NCI-H446 (cell line): ENCODE measurements at regions not wholly inside any gene's neighbourhood (a gene's known extent, or its start where the extent isn't known, plus 50 kb on each side); places are given as distances from the start of the nearest gene placed in this dataset.
A peak's percentile ranks its signal among the peaks of the same experiment; 100 is the strongest.

ENCODE experiments used
- DNase-seq, 2 experiments: peaks; one replicate each; lab custom pipeline; 2025; lab: John Stamatoyannopoulos, UW

DNA sequence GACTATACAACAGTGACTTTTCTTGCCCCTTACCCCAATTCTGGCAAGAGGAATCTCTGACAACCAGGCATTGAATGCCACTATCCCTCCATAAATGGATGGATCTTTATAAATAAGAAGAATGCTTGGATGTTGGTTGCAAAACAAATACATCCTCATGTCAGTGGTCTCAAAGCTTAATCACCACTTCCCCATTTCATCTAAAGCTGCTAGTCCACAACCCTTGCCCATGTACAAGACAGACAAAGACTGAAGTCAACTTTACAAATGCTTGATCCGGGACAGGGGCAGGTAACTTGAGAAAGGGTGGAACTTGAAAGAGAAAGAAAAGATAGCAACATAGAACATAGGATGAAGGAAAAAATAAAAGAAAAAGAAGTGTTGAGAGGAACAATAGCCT is 540.5 kb upstream of the NOX3 start:
- no peak for DNase-seq

DNA sequence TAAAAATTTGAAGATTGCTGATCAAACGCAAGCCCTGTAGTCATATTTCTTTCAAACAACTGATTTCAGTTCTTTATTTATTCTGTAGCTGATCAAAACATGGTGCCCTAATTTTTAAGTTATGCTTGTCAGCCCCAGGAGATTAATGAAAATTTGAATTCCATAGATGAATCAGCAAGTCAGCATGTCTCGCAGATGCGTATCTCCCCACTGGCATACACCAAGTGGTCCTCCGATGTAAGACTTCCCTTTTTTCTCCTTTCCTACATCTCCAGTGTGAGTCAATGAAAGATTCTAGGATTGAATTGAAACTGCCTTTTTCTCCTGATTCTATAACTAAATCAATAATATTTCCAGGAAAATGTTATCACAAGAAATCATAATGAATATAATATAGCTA is 539.6 kb upstream of the NOX3 start:
- no peak for DNase-seq

DNA sequence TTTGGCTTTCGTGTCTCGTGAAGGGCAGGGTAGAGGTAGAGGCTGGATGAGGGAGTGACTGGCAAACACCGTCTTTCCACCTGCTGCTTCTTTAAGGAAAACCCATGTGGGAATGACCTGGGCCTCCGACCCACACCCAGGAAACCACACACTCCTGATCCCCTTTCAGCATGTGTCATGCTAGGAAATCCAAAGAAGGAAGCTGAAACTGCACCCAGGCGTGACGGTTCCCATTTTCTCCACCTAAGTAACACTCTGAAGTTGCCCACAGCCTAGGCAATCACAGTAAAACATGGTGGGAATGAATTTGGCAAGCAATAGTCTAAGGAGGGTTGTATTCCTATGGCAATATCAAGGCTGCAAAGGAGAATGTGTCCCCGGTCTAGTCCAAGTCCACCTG is 538.4 kb upstream of the NOX3 start:
- DNase-seq = no peak

DNA sequence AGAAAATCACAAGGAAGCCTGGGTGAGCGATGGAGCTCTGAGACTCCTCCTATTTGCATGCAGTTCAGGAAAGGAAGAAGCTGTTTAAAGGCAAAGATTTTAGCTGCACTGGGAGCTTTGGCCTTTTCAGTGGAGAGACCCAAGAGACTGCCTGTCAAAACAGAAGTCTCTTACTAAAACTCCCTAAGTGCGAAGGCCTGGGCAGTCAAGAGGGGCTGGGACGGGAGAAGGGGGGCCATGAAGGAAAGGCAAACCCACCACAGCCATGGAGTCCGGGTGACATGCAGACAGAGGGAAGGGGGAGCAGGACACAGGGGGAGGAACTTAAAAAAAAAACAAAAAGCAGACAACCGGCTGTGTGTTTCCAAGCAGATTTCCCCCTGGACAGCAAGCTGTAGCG is 537.6 kb upstream of the NOX3 start:
- no peak for DNase-seq

DNA sequence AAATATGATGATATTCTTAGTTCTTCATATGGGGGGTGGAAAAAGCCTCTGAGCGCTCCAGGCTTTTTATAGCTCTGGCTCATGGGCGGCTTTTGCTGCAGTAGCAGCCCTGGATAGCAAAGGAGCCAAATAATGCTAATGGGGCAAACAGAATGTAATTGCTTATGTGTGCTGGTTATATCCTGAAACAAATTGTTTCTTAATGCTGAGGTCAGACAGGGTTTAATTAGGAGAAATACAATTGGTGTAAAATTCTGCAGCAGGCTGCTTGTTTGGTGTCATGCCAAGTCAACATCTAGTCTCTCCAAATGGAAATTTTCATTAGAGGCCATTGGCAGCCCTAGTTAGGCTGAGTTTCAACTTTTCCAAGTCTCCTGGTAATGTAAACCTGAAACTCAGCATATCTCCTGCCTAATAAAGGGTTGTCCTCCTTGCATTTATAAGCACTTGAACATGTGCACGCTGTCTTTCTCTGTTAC is 530.1 kb upstream of the NOX3 start:
- DNase-seq = peak; percentile 3 to 27

DNA sequence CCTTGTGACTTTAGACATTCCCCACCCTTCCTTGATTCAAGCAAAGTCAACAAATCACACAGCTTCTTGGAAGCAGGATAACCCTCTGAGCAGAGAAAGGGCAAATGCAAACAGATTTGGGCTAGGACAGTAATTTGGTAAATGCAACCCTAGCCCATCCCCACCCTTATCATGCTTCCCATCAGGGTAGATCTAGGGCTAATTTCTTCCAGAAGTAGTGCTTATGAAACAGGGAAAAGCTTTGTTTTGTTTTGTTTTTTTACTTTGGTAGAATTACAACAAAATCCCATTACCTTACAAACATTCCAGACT is 525.1 kb upstream of the NOX3 start:
- DNase-seq = no peak

DNA sequence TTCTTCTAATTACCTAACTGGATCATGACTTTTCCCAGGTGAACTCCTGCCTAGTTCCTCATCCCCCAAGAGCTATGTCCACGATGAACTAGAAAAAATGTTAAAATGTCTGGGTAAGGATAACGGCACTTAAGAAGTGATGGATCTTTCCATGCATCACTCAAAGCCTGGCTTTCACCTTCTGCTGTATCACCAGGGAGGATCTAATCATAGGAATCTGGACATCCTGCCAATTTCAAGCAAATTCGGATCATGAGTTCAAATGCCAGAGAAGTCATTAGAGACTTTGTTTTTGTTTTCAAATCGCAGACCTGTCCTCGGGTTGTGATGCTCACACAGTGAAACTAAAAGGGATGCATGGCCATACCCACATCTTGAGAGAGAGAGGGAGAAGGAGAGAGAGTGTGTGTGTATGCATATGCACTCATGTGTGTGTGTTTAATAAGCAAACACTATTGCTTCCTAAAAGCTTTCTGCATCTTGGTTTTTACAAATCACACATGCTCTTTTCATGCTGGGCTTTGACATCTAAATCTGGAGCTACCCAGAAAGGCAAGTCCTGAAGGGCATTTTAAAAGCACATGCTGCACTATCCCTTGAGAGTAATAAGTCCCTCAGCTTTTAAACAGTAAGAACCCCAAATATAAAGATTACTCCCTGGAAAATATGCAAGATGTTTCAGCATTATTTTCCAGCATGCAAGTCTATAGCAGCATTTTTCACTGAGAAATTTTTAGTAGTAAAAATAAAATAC is 524.6 kb upstream of the NOX3 start:
- no peak for DNase-seq

DNA sequence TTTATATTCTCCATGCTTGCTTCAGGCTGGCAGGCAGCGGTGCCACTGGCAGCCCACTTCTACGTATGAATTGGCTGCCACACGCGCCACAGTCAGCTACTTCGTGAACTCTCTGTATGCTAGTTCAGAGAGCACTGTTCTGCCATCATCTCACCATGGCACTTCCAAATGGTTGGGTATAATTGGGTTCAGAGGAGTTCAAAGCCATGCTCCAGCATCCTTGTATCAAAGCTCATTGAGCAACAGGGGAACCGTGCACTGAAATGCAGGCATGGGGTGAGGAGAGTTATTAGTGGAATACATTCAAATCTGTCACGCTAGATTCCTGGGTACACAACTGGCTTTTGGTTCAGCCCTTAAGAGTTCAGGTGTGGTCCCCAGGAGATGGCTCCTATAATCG is 519.9 kb upstream of the NOX3 start:
- no peak for DNase-seq

DNA sequence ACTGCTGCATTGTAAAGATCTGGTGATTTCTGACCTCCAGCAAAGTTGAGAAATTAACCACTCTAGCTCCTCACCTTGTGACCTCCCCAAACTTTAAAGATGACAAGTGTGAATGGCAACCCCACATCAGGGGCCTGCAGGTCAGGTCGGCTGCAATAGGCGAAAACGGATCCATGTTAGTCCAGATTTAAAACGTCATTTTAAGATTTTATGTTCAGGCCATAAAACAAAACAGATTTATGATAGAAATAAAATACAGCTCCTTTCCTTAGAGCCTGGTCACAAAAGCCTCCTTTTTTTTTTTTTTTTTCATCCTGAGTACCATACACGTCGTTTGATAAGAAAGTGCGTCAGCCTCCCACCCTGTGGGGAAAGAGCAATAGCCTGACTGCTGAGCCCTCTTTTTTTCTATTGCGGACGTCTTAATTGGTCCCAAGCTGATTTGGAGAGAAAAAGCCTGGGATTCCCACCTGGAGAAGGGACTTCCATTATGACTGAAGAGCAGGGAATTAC is 519.2 kb upstream of the NOX3 start:
- no peak for DNase-seq

DNA sequence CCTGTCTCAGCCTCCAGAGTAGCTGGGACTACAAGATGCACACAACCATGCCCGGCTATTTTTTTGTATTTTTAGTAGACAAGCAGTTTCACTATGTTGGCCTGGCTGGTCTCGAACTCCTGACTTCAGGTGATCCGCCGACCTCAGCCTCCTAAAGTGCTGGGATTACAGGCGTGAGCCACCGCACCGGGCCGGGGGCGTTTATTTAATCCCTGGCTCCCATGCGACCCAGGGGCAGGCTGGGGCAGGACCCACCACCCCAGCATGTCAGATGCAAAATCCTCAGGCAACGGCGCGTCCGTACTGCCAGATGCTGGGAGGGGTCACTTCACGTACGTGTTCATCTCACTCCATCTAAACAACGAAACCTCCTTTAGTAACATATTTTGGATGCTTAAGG is 518.7 kb upstream of the NOX3 start:
- no peak for DNase-seq

DNA sequence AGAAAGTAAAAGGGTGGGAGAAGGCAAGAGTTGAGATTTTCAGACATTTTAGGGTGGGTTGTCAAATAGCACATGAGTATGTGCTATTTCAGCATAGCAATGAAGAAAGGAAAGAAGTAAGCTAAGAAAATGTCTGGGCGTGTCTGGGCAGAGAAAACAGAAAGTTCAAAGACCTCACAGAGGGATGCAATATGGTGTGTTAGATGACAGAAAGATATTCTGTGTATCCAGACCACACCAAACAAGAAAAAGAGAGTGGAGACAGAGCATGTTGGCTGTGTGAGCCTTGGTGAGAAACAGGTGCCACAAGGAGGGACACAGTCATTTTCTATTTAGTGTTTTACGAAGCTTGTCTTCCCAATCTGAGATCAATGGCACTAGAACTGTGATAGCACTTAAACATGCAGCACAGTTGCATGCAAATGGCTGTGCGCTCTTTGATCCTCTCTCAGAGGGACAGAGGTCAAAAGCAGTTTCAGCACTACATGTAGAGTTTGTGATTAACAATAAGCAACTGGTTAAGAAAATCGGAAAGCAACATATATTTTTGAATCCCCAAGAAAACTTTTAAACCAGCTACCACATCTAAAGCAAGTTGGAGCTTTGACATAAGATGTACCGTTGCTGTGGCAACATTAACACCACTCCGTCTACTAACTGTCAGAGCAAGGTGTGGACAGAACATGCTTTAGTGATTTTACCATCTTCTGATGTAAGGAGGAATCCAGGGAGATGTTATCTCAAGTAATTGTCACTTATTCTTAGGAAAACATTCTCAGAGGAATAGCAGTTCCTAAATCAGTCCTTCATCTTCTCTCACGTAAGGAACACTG is 515.5 kb upstream of the NOX3 start:
- no peak for DNase-seq

DNA sequence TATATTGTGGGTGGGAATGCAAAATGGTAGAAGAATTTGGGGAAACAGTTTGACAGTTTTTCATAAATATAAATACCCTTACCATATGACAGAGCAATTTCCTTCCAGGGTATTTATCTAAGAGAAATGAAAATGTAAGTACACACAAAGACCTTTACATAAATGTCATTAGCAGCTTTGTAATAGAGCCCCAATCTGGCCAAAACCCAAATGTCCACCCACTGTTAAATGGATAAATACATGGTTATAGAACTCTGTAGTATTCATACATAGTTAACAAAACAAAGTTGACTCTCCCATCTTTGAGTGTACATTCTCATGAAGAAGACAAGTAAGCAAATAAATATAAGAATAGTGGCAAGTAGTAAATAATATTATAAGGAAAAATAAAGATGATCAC is 514.8 kb upstream of the NOX3 start:
- no peak for DNase-seq

DNA sequence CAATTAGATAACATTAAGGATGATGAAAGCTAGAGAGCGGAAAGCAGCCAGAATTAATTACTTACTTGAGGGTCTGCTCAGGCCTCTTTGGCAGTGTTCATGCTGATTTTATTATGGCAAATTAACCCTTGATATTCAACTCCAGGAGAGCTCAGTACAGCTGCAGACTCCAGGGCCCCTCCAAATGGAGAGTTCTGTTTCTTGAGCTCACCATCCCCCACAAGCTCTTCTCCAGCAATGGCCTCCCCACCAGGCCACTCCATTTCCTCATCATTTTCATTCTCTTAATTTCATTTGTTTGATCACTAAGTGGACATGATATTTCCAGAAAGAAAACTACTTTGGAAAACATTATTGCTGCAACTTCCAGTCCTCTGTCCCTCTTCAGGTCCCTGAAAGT is 513.3 kb upstream of the NOX3 start:
- DNase-seq = no peak

DNA sequence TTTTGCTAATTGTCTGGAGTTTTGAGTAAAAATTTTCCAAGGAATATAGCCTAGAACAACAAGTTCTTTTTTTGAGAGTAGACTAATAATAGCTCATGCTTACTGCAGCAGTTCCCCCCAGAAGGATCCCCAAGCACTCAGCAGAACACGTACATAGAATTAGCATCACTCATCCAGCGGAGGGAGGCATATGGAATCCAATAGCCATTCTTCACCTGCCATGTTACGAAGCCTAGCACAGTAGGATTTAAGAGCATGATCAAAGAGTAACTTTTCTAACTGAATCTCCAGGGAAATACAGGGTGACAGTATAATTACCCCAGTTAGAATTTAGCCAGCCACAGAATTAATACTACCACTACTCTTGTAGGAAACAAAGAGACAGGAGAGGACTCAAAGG is 511.7 kb upstream of the NOX3 start:
- no peak for DNase-seq

DNA sequence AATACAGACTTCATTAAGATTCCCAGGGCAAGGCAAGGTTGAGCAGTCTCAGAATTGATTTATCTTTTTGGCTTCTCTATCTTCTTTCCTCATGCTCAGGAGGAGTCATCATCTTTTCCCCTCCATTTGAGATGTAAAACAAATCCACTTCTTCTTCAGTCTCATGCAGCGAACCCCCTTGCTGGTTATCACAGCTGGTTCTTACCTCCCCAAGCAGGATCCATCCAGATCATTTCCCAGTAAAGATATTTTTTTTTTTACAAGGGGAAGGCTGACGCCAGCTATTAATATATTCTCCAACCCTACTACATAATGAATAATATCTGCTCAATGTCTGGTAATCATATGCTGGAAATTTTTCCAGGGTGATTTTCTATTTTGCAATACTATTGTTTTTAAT is 508.9 kb upstream of the NOX3 start:
- no peak for DNase-seq

DNA sequence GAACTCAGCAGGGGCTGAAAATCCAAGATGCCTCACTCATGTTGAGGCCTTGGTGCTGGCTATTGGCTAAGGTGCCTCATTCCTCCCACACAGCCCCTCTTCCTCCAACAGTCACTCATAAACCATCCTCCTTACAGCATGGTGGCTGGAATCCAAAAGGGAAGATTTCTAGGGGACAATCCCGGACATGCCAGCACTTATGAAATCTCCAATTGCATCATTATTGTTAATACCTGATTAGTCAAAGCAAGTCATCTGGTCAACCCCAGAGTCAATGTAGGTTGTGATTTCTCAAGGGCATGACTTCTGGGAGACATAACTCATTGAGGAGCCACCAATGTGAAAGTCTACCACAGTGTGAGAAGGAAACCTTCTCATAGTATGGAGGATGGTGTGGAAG is 506.6 kb upstream of the NOX3 start:
- no peak for DNase-seq

DNA sequence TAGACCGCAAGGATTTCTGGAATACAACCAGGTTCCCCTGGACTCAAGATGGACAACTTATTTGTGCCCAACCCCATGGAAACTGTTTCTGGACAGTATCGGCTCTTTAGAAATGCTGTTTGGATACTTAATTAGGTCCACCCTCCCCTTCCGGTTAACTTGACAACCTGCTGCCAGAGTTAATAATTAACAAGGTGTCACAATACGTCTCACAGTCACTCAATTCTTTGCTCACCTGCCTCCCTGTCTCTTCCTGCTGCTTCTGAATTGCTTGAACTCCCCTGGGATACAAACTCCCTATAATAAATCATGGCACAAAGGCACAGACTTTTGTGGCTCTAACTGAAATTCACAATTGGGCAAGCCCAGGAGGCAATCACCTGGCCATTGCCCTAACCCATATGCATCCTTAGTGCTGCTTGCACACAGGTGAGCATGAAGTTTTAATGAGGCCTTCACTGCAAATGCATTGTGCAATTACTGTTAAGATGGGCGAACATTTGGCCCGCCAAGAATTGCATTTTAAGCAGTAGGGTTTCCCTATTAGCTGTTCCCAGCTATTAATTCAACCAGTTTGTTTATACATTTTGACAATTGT is 504.4 kb upstream of the NOX3 start:
- DNase-seq = no peak

DNA sequence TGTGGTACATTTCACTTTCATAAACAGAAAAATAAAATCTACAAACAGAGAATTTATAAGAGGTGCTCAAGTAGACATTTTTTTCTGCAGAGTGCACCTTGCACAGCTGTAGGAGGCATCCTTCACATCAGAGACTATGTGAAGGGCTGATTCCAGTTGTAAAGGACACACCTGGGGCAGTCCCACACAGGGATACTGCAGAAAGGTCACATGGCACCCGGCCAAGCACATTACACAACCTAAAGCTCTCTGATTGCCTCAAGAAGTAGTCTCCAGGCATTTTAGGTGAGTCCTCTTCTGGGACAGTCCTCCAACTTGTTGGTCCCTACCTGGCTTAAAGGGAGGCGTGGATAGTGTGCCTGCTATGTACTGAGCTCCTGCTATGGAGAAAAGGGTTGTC is 502.9 kb upstream of the NOX3 start:
- no peak for DNase-seq

DNA sequence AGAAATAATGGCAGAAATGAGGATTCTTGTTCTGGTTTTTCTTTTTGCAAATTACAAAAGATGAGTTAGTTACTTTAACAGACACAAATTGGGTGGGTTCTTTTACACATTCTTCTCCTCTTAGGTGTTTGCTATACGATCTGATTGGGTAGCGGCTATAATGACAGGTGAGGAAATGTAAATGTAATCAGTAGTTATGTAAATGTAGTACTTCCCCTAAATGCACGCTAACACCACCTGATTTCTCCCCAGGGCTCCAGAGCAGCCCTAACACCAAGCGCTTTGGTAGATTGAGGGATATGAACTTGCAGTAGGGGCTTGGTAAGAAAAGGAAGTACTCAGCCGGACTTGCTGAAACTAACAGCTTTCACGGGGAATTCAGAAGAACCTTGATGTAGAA is 499.4 kb upstream of the NOX3 start:
- no peak for DNase-seq

DNA sequence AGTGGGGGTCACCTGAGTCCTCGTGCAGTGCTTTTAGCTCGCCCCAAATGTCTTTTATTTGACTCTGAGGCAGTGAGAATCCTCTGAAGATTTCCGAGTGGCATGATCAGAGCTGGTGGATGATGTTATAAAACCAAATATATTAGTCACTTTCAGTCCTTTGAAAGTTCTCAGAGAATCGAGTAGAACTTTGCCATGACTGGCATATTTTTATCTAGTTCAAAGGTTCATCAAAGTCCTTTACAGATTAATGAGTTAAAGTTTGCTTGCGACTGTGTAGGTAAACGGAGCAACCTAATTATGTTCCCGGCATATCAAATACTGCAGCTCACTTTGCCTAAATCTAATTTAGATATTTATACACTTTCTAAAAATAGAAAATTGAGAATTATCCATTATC is 498.5 kb upstream of the NOX3 start:
- no peak for DNase-seq

DNA sequence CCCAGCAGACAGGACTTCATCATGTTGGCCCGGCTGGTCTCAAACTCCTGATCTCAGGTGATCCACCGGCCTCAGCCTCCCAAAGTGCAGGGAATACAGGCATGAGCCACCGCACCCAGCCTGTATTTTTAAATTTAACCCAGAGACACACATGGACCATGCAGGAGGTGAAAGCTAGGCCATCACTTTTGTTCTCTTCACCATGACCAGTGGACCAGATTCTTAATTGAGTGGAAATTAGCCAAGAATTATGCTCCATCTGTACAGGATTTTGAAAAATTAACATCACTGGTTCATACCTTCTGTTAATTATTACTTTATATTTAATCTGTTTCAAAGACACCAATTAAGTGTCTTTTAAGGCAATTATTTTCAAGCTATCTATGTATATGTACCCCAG is 493.6 kb upstream of the NOX3 start:
- DNase-seq = no peak

DNA sequence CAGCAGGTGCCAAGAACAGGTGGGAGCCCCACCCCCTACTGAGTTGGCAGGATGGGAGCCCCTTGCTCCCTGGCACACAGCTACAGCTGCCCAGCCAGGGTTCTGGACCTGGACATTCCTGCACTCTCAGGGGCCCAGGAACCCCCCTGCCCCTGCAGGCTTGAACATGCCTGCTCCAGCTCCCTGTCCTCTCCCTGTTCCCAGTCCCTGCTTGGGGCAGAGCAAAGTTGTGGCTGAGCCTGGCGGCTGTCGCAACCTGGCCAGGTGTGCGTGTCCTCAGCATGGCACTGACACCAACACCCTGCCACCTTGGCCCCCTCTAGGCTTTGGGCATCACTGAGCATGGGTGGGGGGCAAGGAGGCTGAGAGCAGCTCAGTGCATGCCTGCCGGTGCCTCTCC is 491.2 kb upstream of the NOX3 start:
- no peak for DNase-seq

DNA sequence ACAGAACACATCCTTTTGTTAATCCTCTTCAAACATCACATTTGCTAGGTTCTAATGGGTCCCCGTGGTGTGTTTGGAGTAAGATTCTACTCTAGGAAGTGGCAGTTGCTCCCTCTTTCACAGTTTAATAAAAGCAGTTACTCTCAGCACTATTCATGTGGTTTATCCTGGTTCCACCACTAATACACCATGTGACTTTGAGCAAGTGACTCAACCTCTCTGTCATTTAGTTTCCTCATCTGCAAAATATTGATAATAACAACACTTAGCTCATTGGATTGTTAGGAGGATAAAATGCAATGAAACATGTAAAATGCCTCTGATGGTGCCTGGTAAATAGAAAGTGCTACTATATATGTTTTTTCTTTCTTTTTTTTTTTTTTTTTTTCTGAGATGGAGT is 488.0 kb upstream of the NOX3 start:
- DNase-seq = no peak
